Ascending aorta (tissue), 2 donors: ENCODE measurements at regions not wholly inside any gene's neighbourhood (a gene's known extent, or its start where the extent isn't known, plus 50 kb on each side); places are given as distances from the start of the nearest gene placed in this dataset.

Experiments used
- DNase-seq, 2 donors: peaks; one replicate each; pipeline ENCODE4 v3.0.0-alpha.2; 2019; ENCODE audit warnings: low spot score in 2 of 2
- H3K27ac ChIP-seq, 2 donors: fragments of 200-600 bp; sonication (generic); one replicate each; pipeline ENCODE4 v1.5.1; 2016 to 2017; ENCODE audit warnings: mild to moderate bottlenecking in 1 of 2
- H3K27me3 ChIP-seq: fragments of 200-600 bp; sonication (generic); one replicate; pipeline ENCODE4 v1.5.1; 2017
- H3K36me3 ChIP-seq, 2 donors: fragments of 200-600 bp; sonication (generic); one replicate each; pipeline ENCODE4 v1.5.1; 2016
- H3K4me1 ChIP-seq, 2 donors: fragments of 200-600 bp; sonication (generic); one replicate each; pipeline ENCODE4 v1.5.1; 2016 to 2017; ENCODE audit warnings: mild to moderate bottlenecking in 1 of 2
- H3K4me3 ChIP-seq, 2 donors: fragments of 200-600 bp; sonication (generic); one replicate each; pipeline ENCODE4 v1.5.1; 2016 to 2017; ENCODE audit warnings: mild to moderate bottlenecking in 1 of 2
- H3K9me3 ChIP-seq, 2 donors: fragments of 200-600 bp; sonication (generic); one replicate each; pipeline ENCODE4 v1.5.1; 2016
- intact Hi-C: fragments of 100-400 bp; cut with DNase I; formaldehyde crosslinking; loops from one replicate; pipeline ENCODE4 v1.15.1; 2023
- TF ChIP-seq, protein P1 (sequence below), 3 experiments: fragments of 200-600 bp in 2 of 3; fragments of 450-650 bp in 1 of 3; sonication (generic) in 2 of 3; IDR thresholded peaks; one replicate each; pipeline ENCODE4 v1.5.1; 2016 to 2019; ENCODE audit warnings: antibody characterized with exemption in 3 of 3, mild to moderate bottlenecking in 1 of 3, moderate library complexity in 1 of 3

DNA sequence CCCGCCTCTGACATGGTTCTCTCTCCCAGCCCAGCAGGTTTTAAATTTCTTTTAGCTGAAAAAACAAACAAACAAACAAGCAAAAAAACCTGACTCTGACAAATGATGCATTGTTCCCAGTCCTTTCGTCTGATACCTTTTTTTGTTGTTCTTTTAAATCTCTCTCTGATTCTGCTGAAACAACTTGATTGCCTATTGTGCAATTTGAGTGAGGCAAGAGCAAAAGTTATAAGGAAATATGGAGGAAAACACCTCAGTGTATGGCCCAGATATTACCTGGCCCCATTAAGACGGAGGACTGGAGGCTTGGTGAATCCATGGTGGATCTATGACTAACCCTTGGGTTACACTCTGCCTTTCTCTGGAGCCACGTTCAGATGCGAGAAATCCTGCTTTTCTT lies 164.0 kb downstream of the MELK start:
- no peaks in the 10 kb centered on the region for H3K27me3 ChIP-seq
- intact Hi-C loops = no loop called here
- TF ChIP-seq, protein P1, sequence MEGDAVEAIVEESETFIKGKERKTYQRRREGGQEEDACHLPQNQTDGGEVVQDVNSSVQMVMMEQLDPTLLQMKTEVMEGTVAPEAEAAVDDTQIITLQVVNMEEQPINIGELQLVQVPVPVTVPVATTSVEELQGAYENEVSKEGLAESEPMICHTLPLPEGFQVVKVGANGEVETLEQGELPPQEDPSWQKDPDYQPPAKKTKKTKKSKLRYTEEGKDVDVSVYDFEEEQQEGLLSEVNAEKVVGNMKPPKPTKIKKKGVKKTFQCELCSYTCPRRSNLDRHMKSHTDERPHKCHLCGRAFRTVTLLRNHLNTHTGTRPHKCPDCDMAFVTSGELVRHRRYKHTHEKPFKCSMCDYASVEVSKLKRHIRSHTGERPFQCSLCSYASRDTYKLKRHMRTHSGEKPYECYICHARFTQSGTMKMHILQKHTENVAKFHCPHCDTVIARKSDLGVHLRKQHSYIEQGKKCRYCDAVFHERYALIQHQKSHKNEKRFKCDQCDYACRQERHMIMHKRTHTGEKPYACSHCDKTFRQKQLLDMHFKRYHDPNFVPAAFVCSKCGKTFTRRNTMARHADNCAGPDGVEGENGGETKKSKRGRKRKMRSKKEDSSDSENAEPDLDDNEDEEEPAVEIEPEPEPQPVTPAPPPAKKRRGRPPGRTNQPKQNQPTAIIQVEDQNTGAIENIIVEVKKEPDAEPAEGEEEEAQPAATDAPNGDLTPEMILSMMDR (IDR thresholded peaks at IDR 0.05) = no peak
- no peaks in the 10 kb centered on the region for H3K36me3 ChIP-seq
- no peak overlapping the region for H3K27ac ChIP-seq
- no peak for DNase-seq
- H3K4me3 ChIP-seq = no peak overlapping the region
- no peaks in the 10 kb centered on the region for H3K9me3 ChIP-seq
- no peaks in the 10 kb centered on the region for H3K4me1 ChIP-seq

DNA sequence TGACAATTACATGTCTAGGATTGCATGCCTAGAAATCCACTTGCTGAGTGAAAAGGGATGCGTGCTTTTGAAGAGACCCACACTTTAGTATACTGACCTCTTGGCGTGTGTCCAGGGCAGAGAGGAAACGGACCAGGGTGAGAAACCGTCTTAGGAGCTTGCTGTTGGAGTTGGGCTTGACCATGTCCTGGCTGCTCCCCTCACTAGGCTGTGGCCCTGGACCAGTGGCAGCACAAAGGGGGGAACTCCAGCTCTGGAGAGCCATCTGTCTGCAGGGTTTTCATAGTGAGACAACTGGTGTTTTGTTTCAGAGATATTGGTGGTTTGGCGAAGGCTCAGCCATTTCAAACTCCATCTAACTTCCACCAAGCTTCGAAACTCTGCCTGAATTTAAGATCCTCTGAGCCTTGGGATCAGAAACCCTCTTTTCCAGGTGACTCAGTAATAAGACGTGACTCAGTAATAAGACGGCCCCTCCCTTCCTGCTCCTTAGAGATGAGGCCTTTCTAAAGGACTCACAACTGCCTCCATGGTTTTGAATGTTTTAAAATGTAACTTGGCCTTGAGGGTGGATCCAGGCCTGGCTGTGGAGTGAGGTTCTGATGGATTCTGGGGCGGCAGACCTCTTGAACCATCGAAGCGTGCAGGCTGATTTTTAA lies 165.8 kb downstream of the MELK start:
- TF ChIP-seq, protein P1 (IDR thresholded peaks at IDR 0.05) = no peak
- DNase-seq = no peak

DNA sequence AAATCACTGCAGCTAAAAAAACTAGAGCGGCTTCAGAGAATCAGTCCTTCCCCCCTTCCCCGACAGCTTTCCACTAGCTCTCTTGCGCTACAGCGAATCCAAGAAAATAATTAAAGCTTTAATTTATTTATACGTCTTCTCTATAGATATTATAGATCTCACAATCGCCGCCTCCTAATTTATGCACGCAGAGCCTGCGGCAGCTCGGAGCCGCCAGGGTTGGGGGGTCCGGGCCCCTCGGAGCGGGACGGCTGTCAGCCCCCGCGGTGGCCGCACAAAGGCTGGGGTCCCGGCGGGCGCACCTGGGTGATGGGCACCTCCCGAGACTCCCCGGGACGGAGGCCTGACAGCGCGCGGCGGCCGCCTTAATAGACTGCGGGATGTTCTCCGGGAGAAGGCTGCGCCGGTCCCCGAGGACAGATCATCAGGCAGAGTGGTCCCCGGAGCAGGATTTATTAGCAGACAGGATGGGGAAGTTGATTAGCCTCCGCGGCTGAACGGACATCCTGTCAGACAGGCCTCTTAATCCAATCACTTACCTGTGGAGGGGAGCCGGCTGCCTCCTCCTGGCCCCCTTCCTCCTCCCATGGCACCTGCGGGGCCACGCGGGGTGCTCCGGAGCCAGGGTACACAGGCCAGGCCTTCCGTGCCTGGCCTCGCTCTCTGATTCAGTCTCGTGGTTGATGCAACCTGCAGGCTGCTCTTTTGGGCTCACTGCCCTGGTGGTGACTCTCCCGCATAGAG lies 166.8 kb downstream of the MELK start:
- intact Hi-C loops = no loop called here
- Histone ChIP-seq H3K9me3 (no peaks in the 10 kb centered on the region), H3K27ac (no peak overlapping the region), H3K4me3 (no peak overlapping the region), H3K4me1 (no peaks in the 10 kb centered on the region), H3K36me3 (no peaks in the 10 kb centered on the region), H3K27me3 (no peaks in the 10 kb centered on the region)
- DNase-seq = no peak
- TF ChIP-seq, protein P1 (IDR thresholded peaks at IDR 0.05) = no peak

More for the DNA sequence above, 165.8 kb downstream of the MELK start:
- Histone ChIP-seq H3K36me3 (no peaks in the 10 kb centered on the region), H3K4me1 (no peaks in the 10 kb centered on the region), H3K27me3 (no peaks in the 10 kb centered on the region), H3K4me3 (no peak overlapping the region), H3K27ac (no peak overlapping the region), H3K9me3 (no peaks in the 10 kb centered on the region)
- intact Hi-C loops = no loop called here

DNA sequence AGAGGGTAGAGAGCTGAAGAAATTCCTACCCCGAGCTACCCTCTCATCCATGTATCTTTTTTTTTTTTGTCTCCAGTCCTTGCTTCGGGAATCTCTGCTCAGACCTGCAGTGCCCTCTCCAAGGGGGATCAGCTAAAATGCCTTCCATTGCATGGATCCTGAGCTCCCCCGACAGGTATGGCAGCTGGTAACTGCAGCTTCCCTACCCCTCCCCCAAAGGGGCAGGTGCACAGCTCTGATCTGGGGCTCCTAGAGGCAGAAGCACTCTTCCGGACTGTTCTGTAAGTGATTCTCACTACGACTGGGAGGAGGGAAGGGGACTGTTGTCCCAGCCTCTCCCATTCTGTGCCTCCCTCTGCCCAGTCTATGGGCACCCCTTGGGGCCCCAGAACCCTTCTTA lies 169.6 kb downstream of the MELK start:
- H3K4me1 ChIP-seq = no peaks in the 10 kb centered on the region
- TF ChIP-seq, protein P1 (IDR thresholded peaks at IDR 0.05) = no peak
- H3K36me3 ChIP-seq = no peaks in the 10 kb centered on the region
- no peaks in the 10 kb centered on the region for H3K9me3 ChIP-seq
- no peaks in the 10 kb centered on the region for H3K27me3 ChIP-seq
- intact Hi-C loops = no loop called here
- no peak overlapping the region for H3K4me3 ChIP-seq
- no peak for DNase-seq
- no peak overlapping the region for H3K27ac ChIP-seq

DNA sequence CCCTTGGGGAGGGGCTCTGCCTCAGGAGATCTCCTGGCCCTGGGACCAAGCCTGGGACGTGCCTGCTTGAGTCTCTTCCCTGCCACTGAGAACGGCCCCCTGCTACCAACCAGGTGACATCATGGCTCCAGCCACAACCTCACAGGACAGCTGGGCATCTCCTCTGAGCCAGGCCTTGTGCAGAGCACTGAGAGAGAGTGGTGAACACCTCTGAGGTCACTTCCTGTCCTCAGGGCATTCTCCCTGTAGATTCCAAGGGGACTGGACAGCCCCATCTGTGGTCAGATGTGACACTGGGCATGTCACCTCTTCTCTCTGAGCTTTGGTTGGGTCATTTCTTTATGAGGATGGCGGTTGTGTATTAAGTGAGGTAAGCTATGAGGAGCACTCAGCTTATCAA lies 172.0 kb downstream of the MELK start:
- Histone ChIP-seq H3K36me3 (no peaks in the 10 kb centered on the region), H3K27me3 (no peaks in the 10 kb centered on the region), H3K4me3 (no peak overlapping the region), H3K9me3 (no peaks in the 10 kb centered on the region), H3K27ac (no peak overlapping the region), H3K4me1 (no peaks in the 10 kb centered on the region)
- DNase-seq = no peak
- TF ChIP-seq, protein P1 (IDR thresholded peaks at IDR 0.05) = no peak
- intact Hi-C loops = no loop called here
